ENCODE measurements at regions not wholly inside any gene's neighbourhood (a gene's known extent, or its start where the extent isn't known, plus 50 kb on each side); places are given as distances from the start of the nearest gene placed in this dataset.
A peak's percentile ranks its signal among the peaks of the same experiment; 100 is the strongest.
"Not testable (repeated sequence)": the region's sequence is repeated elsewhere in the genome, so short reads cannot be mapped to it uniquely, and the experiment has no call there.

DNA sequence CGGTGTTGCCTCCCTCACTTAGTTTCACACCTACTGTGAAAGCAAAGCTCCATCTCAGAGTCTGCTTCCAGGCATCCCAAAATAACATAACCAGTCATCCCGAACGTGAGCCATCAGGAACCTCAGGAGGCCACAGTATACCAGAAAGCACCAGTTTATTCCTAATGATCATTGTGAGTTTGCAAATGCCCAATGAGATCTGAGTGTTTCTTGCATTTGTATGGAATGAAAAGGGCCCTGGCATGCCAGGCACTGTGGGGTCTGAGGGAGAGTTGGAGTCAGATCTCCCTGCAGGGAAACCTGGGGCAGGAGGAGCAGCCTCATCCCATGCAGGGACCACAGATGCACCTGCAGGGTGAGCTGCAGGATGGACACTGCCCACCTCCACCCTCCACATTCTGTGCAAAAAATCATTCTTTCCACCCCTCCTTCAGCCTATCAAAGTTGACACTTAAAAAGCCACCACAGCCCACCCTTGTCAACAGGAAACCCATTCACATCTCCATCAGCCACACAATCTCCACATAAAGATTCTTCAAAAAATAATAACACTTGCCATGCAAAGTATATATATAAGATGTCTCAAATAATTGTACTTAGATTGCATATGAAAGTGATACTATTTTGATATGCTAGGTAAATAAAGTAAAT is 112.3 kb downstream of the GGTLC2 start:
- not testable (repeated sequence) for DNase-seq (ENCODE audit: low read depth in 2 of 2)

DNA sequence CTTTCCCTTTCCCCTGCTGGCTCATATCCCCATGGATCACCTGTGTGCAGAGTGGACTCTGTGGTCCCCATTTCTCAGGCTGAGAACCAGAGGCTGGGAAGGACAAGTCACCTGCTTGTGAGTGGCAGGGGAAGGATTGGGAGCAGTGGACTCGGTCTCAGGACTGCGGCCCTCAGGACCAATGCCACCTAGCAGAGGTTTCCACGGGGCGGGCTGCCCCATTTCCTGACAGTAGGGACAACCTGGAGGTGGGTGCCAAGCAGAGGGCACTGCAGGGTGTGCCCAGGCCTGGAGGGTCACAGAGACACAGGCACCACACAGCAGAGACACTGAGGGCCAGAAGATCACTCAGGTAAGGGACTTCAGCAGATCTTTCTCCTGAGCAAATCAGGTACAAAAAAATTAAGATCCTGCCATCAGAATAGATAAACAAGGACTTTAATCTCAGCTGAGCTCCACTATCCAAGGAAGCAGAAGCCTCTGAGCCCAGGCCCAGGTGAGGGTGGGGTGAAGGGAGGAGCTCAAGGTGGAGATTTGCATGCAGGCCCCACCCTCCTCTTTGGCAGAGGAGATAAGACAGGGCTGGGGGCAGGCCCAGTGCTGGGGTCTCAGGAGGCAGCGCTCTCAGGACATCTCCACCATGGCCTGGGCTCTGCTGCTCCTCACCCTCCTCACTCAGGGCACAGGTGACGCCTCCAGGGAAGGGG is 113.8 kb downstream of the GGTLC2 start:
- not testable (repeated sequence) for DNase-seq (ENCODE audit: low read depth in 2 of 2)

DNA sequence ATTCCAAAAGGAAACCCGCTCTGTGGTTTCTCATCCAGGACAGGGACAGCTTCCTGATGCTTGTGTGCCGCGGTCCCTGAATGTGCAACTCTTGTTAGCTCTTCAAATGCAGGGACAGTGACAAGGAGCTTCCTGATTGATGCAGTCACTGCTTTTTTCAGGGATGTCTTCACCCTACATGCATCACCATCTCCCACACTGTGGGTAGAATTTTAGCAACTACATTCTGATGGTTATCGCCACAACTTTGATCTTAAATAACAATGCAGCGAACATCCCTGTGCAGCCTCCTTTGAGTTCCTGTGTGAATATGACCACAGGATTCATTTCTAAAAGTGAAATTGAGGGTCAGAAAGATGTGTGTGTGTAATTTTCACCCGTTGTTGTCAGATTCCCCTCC is 115.0 kb downstream of the GGTLC2 start:
- DNase-seq (ENCODE audit: low read depth in 2 of 2): no peak

DNA sequence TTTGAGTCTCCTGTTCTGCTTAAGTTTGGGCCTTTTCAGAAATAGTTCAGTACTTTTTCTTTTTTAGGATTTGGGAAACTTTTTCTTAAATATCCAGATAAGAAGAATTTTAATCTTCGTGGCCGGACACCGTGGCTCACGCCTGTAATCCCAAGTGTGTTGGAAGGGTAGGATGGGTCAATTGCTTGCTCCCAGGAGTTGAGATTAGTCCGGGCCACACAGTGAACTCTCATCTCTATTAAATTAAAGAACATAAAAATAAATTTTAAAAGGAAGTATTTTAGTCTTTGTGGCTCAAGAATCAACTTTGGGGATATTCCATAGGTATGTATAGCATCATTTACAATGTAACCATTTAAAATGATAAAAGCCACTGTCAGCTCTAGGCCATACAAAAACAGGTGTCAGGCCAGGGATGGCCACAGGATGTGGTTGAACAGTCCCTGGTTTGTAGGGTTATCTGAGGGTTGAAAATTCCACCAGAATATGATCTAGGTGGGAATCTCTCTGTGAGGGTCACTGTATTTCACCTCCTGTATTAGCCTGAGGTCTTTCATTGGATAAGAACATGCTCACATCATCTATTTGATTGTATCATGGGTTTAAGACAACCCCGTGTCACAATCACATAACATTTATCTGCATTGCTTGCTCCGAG is 115.6 kb downstream of the GGTLC2 start:
- no peak for DNase-seq (ENCODE audit: low read depth in 2 of 2)

DNA sequence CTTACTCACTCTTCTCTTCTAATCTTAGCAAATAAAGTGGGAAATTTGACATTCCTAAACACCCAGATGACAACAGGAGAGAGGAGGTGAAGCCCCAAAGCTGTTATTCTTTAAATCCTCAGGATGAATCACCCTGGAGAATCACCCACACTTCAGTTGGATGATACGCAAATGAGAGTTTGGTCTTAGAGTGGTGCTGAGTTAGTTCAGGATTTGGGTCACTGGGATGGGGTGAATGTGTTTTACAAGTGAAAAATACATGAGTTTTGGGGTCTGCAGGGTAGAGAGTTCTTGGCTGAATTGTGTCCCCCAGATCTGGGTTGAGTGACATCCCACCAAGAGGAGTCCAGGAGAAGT is 117.2 kb downstream of the GGTLC2 start:
- no peak for DNase-seq (ENCODE audit: low read depth in 2 of 2)

DNA sequence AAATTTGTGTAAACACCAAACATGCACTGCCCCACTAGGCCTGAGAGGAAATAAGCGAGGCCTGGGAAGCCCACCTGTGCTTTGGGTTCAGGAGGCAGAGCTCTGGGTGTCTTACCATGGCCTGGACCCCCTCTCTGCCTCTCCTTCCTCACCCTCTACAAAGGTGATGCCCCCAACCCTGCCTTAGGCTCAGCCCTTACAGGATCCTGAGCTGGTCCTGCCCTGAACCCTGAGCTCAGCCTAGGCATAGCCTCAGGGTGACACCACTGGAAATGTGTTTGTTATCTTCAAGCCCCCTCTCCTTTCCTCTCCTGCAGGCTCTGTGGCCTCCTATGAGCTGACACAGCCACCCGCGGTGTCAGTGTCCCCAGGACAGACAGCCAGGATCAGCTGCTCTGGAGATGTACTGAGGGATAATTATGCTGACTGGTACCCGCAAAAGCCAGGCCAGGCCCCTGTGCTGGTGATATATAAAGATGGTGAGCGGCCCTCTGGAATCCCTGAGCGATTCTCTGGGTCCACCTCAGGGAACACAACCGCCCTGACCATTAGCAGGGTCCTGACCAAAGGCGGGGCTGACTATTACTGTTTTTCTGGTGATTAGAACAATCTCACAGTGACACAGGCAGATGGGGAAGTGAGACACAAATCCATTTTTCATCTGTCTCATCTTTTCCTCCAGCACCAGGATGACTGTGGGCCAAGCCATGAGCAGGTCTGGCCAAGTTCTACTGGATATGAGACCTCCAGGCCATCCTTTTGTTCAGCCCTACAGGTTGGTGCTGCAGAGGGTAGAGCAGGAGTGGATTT is 117.8 kb downstream of the GGTLC2 start:
- DNase-seq (ENCODE audit: low read depth in 2 of 2): no peak

DNA sequence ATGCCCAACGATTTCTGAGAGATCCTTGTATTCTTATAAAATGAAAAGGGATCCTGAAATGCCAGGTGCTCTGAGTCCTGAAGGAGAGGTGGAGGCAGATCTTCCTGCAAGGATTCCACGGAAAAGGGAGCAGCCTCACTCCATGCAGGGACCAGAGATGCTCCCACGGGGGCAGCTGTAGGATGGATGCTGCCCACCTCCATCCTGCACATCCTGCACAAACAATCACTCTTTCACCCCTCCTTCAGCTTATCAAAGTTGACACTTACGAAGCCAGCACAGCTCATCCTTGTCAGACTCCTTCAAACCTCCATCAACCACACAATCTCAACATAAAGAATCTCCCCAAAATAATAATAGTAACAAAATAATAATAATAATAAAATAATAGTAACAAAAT is 119.1 kb downstream of the GGTLC2 start:
- DNase-seq (ENCODE audit: low read depth in 2 of 2): no peak

DNA sequence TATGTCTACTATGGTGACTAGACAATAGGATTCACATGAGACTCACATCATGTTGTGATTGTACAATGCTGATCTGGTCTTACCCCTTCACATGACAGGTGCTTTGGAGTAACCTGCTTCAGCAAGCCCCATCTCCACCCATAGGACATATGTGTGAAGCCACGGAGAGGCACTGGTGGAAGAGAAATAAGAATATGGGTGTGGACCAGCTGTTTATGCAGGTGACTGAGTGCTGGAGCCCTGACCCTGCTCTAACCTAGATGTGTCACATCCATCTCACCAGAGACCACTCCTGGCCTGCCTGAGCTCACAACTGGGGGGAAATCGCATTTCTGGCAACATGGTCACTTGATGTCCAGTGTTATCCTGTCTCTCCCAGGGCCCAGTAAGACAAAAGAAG is 119.7 kb downstream of the GGTLC2 start:
- no peak for DNase-seq (ENCODE audit: low read depth in 2 of 2)

DNA sequence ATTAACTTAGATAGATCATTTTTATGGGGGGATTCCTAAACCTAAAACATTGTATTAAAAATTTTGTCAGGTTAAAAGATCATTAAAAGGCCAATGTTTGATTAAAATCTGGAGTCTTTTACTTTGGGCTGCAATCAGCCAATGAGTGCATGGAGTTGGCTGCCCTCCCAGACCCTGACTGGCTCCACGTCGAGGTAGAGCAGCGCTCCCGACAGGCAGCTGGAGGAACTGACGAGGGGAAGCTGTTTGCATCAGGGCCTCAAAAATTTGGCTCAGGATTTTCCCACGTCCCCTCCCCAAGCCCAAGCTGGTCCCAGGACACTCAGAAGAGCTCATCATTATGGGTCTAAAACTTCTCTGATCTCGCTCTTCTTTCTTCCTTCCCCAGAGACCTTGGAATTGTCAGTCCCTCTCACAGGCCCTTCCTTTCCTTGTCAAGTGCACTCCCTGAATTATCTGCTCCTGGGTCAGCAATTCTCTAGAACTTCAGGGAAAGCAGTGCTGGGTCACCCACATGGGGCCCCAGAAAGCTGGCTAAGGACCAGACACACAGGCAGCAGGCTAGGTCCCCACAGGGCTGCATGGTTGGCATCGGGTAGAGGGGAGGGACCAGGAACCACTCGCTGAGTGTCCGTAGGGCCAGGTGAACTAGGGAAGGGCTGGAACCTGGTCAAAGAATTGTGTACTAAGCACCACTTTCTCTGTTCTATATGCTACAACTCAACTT is 119.6 kb upstream of the IGLL5 start:
- no peak for DNase-seq (ENCODE audit: low read depth in 2 of 2)

DNA sequence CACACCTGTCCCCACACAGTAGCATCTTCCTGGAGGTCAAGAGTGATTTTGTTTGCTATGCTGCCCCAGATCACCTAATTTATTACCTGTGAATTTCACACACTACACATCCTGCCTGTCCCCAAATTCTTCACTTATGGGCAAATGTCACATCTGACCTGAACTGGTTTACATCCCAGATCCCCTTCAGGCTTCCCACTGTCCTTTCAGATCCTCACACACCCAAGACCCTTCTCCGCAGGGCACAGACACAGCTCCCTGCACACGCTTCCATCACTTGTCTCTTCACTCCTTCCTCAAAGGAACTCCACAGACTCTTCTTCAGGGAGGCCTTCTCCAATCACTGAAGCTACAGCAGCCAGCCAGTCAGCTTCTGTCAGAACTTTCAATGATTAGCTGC is 118.7 kb upstream of the IGLL5 start:
- DNase-seq (ENCODE audit: low read depth in 2 of 2): no peak

DNA sequence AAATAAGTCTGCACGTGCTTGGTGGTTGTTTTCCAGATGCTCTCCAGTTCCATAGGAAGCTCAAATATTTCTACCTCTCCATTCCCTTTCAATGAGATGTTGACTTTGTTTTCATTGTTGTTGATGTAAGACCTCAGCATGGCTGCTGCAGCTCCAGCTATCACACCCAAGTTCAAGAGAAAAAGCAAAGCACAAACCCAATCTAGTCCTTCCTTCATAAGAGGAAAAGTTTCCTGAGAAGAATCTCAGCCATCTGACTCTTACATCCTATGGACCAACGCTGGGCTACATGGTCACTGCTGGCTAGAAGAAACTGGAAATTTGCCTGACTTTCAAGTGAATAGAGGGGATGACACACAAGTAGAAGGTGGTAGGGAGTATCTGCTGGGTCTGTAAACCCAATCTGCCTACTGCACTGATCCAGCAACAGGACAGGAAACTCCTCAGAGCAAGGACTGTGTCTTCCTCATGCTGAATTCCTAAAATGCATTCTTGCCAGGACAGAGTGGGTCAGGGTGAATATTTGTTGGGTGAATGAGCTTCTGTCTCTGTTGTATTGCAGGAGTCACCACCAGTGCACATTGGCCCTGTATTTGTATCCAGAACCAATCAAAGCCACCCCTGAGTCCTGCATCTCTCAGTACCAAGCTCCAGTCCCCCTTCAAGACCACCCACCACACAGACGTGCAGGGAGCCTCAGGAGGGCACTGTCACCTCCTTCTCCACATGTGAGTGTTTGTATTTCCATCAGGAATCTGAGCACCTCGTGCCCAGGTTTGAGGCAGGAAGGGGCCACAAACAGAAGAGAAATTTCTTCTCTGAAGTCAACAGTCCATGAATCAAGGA is 118.0 kb upstream of the IGLL5 start:
- DNase-seq (ENCODE audit: low read depth in 2 of 2): no peak

DNA sequence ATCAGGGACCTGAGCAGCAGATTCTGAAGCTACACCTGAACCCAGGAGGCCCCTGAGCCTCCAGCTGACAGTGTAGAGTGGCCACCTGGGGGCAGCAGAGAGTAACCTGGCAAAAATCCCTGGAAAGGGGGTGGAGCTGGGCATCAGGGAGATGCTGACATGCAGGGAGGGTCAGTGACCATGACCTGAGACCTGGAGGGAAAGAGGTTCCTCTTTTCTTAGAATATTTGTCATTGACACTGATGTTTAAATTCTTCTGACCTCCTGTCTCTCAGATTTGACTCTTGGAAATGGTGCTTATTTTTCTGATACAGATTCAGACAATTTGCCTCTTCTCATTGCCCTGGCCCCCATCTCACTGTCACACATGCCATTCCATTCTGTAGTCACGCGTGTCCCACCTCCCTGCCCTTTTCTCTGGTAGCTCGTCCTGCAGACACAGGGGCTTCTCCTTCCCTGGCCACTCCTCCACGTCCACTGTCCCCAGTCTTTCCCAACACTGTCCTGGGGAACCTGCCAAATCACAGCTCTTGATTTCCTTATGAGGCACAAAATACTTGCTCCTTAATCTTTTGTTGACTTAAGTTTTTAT is 117.2 kb upstream of the IGLL5 start:
- DNase-seq (ENCODE audit: low read depth in 2 of 2): peak in 1 of 2 donors; percentile 27

DNA sequence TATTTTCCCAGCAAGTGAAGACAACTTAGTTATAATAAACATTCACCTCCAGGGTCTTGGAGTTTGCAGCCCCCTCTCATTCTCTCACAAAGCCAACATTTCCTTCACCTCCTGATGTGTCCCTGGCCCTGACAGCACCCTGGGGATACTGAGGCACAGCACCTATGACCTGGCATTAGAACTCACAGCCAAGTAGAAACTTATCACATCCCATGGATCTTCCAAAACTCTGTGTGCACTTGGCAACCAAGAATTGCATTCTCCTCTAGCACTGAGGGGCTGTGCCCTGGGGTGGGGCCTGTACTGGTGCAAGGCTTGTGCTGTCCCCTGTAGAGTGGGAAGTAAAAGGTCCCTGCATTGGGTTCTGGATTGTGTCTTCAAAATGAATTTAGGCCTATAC is 116.7 kb upstream of the IGLL5 start:
- no peak for DNase-seq (ENCODE audit: low read depth in 2 of 2)

DNA sequence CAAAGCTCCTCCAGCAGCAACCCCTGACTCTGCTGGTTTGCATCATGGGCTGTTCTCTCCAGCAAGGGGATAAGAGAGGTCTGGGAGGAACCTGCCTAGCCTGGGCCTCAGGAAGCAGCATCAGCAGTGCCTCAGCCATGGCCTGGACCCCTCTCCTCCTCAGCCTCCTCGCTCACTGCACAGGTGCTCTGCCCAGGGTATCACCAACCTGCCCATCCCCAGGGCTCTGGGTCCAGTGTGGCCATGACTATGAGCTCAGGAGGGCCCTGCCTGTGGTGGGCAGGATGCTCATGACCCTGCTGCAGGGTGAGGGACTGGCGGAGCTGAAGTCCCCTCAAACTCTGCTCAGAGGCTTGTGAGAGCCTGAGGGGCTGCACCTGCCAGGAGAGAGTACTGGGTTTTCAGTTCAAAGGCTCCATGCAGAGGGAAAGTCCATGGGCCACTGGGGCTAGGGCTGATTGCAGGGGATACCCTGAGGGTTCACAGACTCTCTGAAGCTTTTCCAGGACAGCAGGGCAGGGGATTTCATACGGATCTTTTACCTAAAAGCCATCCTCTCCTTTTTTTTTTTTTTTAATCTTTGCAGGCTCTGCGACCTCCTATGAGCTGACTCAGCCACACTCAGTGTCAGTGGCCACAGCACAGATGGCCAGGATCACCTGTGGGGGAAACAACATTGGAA is 115.8 kb upstream of the IGLL5 start:
- DNase-seq (ENCODE audit: low read depth in 2 of 2): no peak

DNA sequence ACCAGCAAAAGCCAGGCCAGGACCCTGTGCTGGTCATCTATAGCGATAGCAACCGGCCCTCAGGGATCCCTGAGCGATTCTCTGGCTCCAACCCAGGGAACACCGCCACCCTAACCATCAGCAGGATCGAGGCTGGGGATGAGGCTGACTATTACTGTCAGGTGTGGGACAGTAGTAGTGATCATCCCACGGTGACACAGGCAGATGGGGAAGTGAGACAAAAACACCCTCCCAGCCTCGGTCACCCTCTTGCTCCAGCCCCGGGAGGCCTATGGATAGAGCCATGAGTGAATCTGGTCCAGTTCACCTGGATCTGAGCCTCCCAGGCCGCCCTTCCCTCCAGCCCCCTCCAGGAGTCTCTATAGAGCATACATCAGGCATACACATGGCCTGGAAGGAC is 115.2 kb upstream of the IGLL5 start:
- DNase-seq (ENCODE audit: low read depth in 2 of 2): no peak

DNA sequence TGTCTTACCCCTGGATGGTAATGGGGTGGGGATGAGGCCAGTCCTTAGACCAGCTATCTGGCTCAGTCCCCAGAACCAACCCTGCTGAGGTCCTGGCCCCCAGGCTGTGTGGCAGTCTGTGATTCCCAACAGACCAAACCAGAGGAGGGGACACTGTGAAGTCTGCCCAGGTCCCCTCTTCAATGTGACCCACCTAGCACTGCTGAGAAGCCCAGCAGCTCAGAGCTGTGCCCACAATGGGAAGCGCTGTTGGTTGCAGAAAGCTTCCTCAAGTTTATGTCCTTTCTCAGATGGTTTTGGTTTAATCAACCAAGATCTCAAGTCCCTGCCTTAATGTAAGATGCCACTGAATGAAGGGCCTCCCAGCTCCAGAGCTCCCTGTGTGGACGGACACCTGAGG is 114.7 kb upstream of the IGLL5 start:
- no peak for DNase-seq (ENCODE audit: low read depth in 2 of 2)

DNA sequence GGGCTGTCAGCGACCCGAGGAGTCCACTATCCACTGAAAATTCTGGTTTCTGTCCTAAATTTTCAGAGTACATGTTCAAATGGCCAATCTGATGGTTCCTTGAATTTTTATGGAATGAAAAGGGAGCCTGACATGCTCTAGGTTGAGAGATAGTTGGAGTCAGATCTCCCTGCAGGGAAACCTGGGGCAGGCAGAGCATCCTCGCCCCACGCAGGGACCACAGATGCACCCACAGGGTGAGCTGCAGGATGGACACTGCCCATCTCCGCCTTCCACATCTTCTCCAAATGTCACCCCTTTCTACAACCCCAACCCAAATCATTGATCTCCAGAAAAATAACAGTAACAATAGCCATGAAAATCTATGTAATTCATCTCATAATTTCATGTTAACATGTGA is 114.2 kb upstream of the IGLL5 start:
- no peak for DNase-seq (ENCODE audit: low read depth in 2 of 2)

DNA sequence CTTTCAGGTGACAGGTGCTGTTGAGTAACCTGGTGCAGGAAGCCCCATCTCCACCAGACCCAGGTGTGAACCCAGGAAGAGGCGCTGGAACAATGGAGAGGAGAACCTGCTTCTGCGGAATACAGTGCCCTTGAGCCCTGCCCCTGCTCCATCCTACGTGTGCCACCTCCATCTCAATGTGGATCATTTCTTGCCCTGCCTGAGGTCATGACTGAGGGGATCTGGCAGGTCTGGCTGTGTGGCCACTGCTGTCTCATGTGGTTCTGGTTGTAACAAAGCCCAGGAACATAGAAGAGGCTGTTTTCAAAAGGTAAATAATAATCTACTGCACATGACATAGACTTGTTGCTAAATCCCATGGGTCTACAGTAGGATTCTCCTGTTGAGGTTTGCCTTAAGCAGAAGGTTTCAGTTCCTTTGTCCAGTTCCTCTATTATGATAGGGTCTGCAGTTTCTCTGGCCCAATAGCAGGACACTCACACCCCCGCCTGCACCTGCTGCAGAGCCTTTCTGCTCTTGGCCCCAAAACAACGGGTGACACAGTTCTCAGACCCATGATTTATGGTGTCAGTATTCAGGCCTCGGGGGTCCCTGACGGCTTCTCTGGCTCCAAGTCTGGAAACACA is 113.5 kb upstream of the IGLL5 start:
- DNase-seq (ENCODE audit: low read depth in 2 of 2): no peak

DNA sequence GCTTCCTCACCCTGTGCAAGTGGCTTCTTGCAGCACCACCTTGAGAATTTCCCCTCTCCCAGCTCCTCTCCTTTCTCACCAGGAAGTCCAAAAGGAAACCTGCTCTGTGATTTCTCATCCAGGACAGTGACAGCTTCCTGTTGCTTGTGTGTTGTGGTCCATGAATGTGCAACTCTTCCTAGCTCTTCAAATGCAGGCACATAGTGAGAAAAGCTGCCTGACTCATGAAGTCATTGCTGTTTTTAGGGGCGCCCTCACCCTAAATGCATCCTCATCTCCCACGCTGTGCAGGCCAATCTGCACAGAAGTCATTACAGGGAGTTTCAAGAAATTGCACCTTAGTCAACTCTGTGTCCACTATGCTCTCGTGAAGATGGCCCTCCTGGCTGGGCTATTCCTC is 112.9 kb upstream of the IGLL5 start:
- DNase-seq (ENCODE audit: low read depth in 2 of 2): not testable (repeated sequence)
